ENCODE measurements at regions not wholly inside any gene's neighbourhood (a gene's known extent, or its start where the extent isn't known, plus 50 kb on each side); places are given as distances from the start of the nearest gene placed in this dataset.
"Not testable (repeated sequence)": the region's sequence is repeated elsewhere in the genome, so short reads cannot be mapped to it uniquely, and the experiment has no call there.

DNA sequence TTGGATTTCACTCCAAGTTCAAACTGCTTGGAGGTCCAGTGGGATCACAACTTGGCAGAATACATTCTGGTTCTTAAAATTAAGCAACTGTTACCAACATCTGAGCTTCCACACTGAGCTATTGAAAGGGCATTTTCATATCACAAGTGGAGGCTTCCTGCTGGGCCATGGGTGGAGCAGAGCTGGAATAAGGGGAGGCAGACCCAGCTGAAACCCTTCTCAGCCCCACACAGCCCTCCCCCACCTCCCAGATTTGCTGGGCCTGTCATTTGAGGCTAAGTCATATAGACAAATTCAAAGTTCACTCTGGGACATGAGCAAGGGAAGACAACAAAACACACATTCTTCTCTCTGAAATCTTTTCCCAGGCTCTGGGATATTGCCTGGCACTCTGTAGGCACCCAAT lies 79.9 kb downstream of the ACTL7B start:
- H3K27ac ChIP-seq = no peak overlapping the region
- no peak overlapping the region for H3K4me3 ChIP-seq
- peaks cover 6% of the 10 kb centered on the region for H3K4me1 ChIP-seq
- no peak for DNase-seq
- H3K36me3 ChIP-seq = no peaks in the 10 kb centered on the region
- no peaks in the 10 kb centered on the region for H3K9me3 ChIP-seq
- ATAC-seq = no peak
- H3K27me3 ChIP-seq (ENCODE audit: low read depth) = peaks cover 1% of the 10 kb centered on the region
- intact Hi-C loops (cut with DNase I) = no loop called here
- TF ChIP-seq, protein P1, sequence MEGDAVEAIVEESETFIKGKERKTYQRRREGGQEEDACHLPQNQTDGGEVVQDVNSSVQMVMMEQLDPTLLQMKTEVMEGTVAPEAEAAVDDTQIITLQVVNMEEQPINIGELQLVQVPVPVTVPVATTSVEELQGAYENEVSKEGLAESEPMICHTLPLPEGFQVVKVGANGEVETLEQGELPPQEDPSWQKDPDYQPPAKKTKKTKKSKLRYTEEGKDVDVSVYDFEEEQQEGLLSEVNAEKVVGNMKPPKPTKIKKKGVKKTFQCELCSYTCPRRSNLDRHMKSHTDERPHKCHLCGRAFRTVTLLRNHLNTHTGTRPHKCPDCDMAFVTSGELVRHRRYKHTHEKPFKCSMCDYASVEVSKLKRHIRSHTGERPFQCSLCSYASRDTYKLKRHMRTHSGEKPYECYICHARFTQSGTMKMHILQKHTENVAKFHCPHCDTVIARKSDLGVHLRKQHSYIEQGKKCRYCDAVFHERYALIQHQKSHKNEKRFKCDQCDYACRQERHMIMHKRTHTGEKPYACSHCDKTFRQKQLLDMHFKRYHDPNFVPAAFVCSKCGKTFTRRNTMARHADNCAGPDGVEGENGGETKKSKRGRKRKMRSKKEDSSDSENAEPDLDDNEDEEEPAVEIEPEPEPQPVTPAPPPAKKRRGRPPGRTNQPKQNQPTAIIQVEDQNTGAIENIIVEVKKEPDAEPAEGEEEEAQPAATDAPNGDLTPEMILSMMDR (IDR thresholded peaks at IDR 0.05) = no peak

DNA sequence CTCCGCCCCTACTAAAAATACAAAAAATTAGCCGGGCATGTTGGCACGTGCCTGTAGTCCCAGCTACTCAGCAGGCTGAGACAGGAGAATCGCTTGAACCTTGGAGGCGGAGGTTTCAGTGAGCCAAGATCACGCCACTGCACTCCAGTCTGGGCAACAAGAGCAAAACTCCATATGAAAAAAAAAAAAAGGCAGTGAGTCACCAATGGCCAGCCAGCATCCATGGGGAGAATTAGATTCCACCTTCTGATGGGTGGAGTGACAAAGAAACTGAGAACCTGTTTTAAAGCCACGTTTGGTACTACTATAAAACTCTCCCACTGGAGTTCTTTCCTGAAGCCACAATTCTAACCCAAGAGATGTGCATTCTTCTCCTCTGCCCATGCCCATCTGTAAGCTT lies 81.7 kb downstream of the ACTL7B start:
- H3K4me3 ChIP-seq; H3K36me3 ChIP-seq; DNase-seq; H3K27ac ChIP-seq; H3K27me3 ChIP-seq (ENCODE audit: low read depth); H3K4me1 ChIP-seq; ATAC-seq; H3K9me3 ChIP-seq; intact Hi-C loops (cut with DNase I): not testable (repeated sequence)

DNA sequence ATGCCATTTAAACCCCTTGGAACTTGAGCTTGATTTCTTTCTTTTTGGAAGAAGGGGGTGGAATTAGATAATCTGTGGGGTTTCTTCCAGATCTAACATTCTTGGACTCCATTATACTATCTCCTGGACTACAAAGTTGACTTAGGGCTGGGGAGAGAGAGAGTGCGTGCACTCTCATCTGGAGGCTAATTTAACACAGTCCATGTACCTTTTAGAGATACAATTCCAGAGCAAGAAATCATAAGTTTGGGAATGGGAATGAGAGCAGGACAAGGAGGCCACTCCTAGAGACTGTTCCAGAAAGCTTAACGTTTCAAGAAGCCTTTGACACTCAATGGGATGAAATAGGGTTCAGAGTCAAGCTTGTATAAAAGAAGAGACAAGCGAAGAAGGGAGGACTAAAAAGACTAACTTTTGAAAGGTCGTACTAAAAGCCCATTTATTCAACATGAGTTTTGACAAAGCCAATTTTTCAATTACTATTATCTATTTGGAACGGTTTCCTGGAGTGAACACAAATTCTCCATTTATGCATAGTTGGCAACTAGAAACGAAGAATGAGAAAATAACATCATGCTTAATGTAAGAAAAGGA lies 83.4 kb downstream of the ACTL7B start:
- peaks cover 5% of the 10 kb centered on the region for H3K4me1 ChIP-seq
- ATAC-seq (no peak), DNase-seq (no peak)
- H3K27ac ChIP-seq = no peak overlapping the region
- TF ChIP-seq, protein P1 (IDR thresholded peaks at IDR 0.05) = no peak
- H3K4me3 ChIP-seq = no peak overlapping the region
- H3K9me3 ChIP-seq = no peaks in the 10 kb centered on the region
- no peaks in the 10 kb centered on the region for H3K27me3 ChIP-seq (ENCODE audit: low read depth)
- H3K36me3 ChIP-seq = no peaks in the 10 kb centered on the region
- intact Hi-C loops (cut with DNase I) = no loop called here

DNA sequence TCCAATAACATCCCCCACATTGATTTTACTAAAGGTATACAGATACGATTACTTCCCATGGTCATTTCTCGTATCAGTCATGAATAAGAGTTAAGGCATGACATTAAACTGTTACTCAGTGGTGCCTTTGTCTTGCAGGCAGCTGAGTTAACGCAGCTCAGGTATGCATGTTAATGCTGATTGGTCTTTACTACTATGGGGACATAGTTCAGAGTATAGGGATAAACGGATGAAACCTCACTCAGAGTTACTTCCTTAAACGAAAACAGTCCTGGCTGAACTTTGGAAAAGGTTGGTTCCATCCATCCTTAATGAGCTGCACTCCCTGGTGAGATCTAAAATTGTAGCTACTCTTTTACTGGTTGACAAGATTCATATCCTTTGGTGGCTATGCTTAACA lies 87.0 kb downstream of the ACTL7B start:
- no peaks in the 10 kb centered on the region for H3K36me3 ChIP-seq
- no peak overlapping the region for H3K27ac ChIP-seq
- H3K4me3 ChIP-seq = no peak overlapping the region
- H3K9me3 ChIP-seq = no peaks in the 10 kb centered on the region
- DNase-seq (no peak), ATAC-seq (no peak)
- no peaks in the 10 kb centered on the region for H3K27me3 ChIP-seq (ENCODE audit: low read depth)
- no peaks in the 10 kb centered on the region for H3K4me1 ChIP-seq
- TF ChIP-seq, protein P1 (IDR thresholded peaks at IDR 0.05) = no peak
- intact Hi-C loops (cut with DNase I) = no loop called here

DNA sequence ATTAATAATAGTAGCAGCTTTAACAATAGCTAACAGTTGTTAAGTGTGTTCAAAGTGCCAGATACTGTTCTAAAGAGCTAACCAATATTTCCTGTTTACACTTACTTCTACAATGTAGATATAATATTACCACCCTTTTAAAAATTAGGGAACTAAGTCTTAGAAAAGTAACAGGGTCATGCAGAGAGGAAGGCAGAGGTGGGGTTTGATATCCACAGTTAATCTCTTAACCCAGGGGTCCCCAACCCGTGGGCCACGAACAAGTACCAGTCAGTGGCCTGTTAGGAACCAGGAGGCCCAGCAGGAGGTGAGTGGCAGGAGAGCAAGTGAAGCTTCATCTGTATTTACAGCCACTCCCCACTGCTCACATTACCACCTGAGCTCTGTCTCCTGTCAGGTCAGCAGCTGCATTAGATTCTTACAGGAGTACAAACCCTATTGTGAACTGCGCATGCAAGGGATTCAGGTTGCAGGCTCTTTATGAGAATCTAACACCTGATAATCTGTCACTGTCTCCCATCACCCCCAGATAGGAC lies 89.1 kb downstream of the ACTL7B start:
- intact Hi-C loops (cut with DNase I) = no loop called here

DNA sequence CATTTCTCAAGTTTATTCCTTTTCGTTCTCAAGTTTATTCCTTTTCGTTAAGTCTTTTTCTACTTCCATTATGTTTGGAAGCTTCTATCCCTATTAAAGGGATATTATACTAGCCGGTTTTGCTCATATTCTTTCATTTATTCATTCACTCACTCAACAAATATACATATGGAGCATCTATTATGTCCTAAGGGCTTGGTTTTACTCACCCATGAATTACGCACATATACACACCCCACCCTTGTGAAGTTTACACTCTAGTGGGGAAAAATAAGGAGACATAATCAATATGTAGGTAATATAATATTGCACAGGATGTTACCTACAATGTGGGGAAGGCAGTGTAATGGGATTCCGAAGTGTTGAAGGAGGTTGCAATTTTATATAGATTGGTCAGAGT lies 90.5 kb downstream of the ACTL7B start:
- no peak for DNase-seq
- no peak for ATAC-seq
- Histone ChIP-seq H3K4me1 (peaks cover 5% of the 10 kb centered on the region), H3K27ac (no peak overlapping the region), H3K27me3 (ENCODE audit: low read depth) (no peaks in the 10 kb centered on the region), H3K36me3 (no peaks in the 10 kb centered on the region), H3K9me3 (no peaks in the 10 kb centered on the region), H3K4me3 (no peak overlapping the region)
- TF ChIP-seq, protein P1 (IDR thresholded peaks at IDR 0.05) = no peak
- intact Hi-C loops (cut with DNase I) = no loop called here

More for the DNA sequence above, 89.1 kb downstream of the ACTL7B start:
- H3K9me3 ChIP-seq = no peaks in the 10 kb centered on the region
- no peak overlapping the region for H3K4me3 ChIP-seq
- no peaks in the 10 kb centered on the region for H3K36me3 ChIP-seq
- H3K4me1 ChIP-seq = peaks cover 1% of the 10 kb centered on the region
- DNase-seq (no peak), ATAC-seq (no peak)
- no peaks in the 10 kb centered on the region for H3K27me3 ChIP-seq (ENCODE audit: low read depth)
- TF ChIP-seq, protein P1 (IDR thresholded peaks at IDR 0.05) = no peak
- no peak overlapping the region for H3K27ac ChIP-seq

Measured in lower lobe of right lung (tissue), 2 donors.